Epithelial cell of proximal tubule (primary cell): ENCODE measurements at regions not wholly inside any gene's neighbourhood (a gene's known extent, or its start where the extent isn't known, plus 50 kb on each side); places are given as distances from the start of the nearest gene placed in this dataset.

Experiments used
- DNase-seq: peaks from one replicate; pipeline ENCODE4 v3.0.0-alpha.2; 2011; ENCODE audit warnings: low read depth
- H3K4me3 ChIP-seq: 2 replicates; pipeline ENCODE4 v1.5.1; 2011; ENCODE audit warnings: low read depth, mild to moderate bottlenecking, low read length
- TF ChIP-seq, protein P1 (sequence below): conservative IDR thresholded peaks from 2 replicates; pipeline ENCODE4 v1.5.1; 2012; ENCODE audit warnings: low read depth, mild to moderate bottlenecking, low read length

GRCh38 chr5:84487963-84488362 is 103.3 kb upstream of the EDIL3 start:
- TF ChIP-seq, protein P1, sequence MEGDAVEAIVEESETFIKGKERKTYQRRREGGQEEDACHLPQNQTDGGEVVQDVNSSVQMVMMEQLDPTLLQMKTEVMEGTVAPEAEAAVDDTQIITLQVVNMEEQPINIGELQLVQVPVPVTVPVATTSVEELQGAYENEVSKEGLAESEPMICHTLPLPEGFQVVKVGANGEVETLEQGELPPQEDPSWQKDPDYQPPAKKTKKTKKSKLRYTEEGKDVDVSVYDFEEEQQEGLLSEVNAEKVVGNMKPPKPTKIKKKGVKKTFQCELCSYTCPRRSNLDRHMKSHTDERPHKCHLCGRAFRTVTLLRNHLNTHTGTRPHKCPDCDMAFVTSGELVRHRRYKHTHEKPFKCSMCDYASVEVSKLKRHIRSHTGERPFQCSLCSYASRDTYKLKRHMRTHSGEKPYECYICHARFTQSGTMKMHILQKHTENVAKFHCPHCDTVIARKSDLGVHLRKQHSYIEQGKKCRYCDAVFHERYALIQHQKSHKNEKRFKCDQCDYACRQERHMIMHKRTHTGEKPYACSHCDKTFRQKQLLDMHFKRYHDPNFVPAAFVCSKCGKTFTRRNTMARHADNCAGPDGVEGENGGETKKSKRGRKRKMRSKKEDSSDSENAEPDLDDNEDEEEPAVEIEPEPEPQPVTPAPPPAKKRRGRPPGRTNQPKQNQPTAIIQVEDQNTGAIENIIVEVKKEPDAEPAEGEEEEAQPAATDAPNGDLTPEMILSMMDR = no peak
- no peak overlapping the region for H3K4me3 ChIP-seq
- no peak for DNase-seq

DNA sequence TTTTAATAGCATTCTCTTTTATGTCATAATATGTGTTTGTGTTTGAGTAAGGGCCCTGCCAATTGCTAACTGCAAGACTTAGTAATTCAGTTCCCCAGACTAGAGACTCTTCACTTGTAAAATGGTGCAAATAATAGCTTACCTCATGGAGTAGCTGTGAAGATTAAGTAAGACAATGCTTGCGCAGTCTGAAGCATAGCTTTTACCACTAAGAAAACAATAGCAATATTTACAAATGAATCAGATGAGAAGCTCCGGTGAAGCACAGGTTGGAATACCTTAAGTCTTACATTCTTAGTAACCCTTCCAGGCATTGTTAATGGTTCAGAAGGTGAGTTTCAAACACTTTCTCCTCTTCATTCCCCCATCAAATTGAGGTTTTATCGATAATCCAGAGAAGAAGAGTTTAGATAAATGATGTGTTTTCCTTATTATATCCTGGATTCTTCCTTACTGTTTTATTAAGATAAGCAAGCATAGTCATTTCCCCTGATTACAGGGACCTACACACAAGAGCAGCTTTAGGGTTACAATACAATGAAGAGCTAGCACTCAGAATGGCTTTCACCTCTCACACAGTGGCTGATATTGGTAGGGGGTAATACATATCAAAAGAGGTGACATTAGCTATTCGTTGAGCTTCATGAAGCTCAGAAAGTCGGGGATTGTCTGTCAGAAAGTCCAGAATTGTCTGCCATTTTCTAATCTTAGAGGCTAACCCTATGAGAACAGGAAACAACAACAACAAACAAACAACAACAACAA is 96.4 kb upstream of the EDIL3 start:
- TF ChIP-seq, protein P1 = no peak
- DNase-seq = no peak
- H3K4me3 ChIP-seq = no peak overlapping the region

- TF ChIP-seq, protein P1 = no peak
- DNase-seq = no peak
- H3K4me3 ChIP-seq = no peak overlapping the region
These were observed 93.9 kb upstream of the EDIL3 start for GRCh38 chr5:84478603-84479002.

- no peak overlapping the region for H3K4me3 ChIP-seq
- TF ChIP-seq, protein P1 = no peak
- no peak for DNase-seq
These were observed 92.8 kb upstream of the EDIL3 start for GRCh38 chr5:84477485-84477884.

- H3K4me3 ChIP-seq = no peak overlapping the region
- TF ChIP-seq, protein P1 = no peak
- no peak for DNase-seq
These were observed 89.4 kb upstream of the EDIL3 start for GRCh38 chr5:84474126-84474525.

- no peak overlapping the region for H3K4me3 ChIP-seq
- no peak for DNase-seq
- TF ChIP-seq, protein P1 = no peak
These were observed 68.7 kb upstream of the EDIL3 start for GRCh38 chr5:84453405-84453804.
